ENCODE measurements at regions not wholly inside any gene's neighbourhood (a gene's known extent, or its start where the extent isn't known, plus 50 kb on each side); places are given as distances from the start of the nearest gene placed in this dataset.

DNA sequence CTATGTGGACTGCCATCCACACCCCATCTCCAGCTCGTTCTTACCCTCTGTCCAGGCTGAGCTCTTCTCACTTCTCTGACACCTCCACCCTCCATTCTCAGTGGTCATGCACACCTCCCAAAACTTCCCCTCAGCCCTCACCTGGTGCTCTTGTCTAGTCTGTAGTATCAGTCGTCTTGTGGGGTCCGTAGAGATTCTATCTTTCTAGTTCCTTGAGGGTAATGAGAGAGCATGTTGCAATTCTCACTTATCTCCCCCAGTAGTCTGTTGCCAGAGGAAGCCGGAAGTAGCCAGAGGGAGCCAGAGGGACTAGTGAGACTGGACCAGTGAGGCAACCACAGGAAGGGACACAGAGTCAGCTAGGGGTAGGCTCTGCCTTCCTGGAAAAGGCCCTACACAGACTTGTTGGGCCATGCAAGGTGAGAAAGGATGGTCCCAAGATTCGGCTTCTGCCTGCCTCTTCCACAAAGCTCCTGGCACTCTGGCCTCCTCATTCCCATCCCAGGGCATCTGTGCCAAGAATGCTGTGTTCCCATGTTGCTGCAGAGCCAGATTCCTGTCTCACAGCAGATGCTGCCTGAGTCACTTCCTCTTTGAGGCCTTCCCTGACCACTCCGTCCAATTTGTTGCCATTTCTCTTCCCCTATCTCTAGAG, 50.6 kb upstream of the DUSP5 start (continued):
- TF ChIP-seq, protein P1, sequence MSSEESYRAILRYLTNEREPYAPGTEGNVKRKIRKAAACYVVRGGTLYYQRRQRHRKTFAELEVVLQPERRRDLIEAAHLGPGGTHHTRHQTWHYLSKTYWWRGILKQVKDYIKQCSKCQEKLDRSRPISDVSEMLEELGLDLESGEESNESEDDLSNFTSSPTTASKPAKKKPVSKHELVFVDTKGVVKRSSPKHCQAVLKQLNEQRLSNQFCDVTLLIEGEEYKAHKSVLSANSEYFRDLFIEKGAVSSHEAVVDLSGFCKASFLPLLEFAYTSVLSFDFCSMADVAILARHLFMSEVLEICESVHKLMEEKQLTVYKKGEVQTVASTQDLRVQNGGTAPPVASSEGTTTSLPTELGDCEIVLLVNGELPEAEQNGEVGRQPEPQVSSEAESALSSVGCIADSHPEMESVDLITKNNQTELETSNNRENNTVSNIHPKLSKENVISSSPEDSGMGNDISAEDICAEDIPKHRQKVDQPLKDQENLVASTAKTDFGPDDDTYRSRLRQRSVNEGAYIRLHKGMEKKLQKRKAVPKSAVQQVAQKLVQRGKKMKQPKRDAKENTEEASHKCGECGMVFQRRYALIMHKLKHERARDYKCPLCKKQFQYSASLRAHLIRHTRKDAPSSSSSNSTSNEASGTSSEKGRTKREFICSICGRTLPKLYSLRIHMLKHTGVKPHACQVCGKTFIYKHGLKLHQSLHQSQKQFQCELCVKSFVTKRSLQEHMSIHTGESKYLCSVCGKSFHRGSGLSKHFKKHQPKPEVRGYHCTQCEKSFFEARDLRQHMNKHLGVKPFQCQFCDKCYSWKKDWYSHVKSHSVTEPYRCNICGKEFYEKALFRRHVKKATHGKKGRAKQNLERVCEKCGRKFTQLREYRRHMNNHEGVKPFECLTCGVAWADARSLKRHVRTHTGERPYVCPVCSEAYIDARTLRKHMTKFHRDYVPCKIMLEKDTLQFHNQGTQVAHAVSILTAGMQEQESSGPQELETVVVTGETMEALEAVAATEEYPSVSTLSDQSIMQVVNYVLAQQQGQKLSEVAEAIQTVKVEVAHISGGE (CRISPR knock-in tag; IDR thresholded peaks at IDR 0.05) = no peak
- peak; percentile 83 for TF ChIP-seq ETV1 (tag; conservative IDR thresholded peaks at IDR 0.05; ENCODE audit: low read depth)
- TF ChIP-seq GABPA (tag; conservative IDR thresholded peaks at IDR 0.05; ENCODE audit: low read depth) = peak; percentile 78
- peak; percentile 49; the same call in 1 of the 2 replicates for TF ChIP-seq EHMT2 (IDR thresholded peaks at IDR 0.05)
- peak; percentile 66 for TF ChIP-seq SMARCA4 (IDR thresholded peaks at IDR 0.05)
- TF ChIP-seq AFF4 (CRISPR knock-in tag; IDR thresholded peaks at IDR 0.05) = no peak
- TF ChIP-seq JUND (IDR thresholded peaks at IDR 0.05; ENCODE audit: borderline replicate concordance, low read depth, low read length) = no peak
- TF ChIP-seq JUND (tag; IDR thresholded peaks at IDR 0.05; ENCODE audit: borderline replicate concordance, low read depth, low read length) = peak; percentile 9; the same call in 1 of the 3 replicates
- peak; percentile 50 for TF ChIP-seq CBFA2T3 (IDR thresholded peaks at IDR 0.05)
- TF ChIP-seq SMARCE1 (IDR thresholded peaks at IDR 0.05) = peak; percentile 44
- peak; percentile 87 for TF ChIP-seq SPI1 (IDR thresholded peaks at IDR 0.05; ENCODE audit: borderline replicate concordance, low read depth, low read length)
- no peak for TF ChIP-seq NR2C2 (CRISPR knock-in tag; IDR thresholded peaks at IDR 0.05)
- TF ChIP-seq NR2C2 (tag; IDR thresholded peaks at IDR 0.05) = 0 out of 2 replicates have a peak, but pooled peaks have one; percentile 41
- TF ChIP-seq SMAD4 (CRISPR knock-in tag; conservative IDR thresholded peaks at IDR 0.05) = peak; percentile 62; the same call in 1 of the 2 replicates
- TF ChIP-seq, protein P2, sequence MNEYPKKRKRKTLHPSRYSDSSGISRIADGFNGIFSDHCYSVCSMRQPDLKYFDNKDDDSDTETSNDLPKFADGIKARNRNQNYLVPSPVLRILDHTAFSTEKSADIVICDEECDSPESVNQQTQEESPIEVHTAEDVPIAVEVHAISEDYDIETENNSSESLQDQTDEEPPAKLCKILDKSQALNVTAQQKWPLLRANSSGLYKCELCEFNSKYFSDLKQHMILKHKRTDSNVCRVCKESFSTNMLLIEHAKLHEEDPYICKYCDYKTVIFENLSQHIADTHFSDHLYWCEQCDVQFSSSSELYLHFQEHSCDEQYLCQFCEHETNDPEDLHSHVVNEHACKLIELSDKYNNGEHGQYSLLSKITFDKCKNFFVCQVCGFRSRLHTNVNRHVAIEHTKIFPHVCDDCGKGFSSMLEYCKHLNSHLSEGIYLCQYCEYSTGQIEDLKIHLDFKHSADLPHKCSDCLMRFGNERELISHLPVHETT (CRISPR knock-in tag; conservative IDR thresholded peaks at IDR 0.05 in 1 of 2, IDR thresholded peaks at IDR 0.05 in 1 of 2) = peak in 1 of 2 experiments; percentile 35; a peak in 1 of 4 replicates
- peak; percentile 10; the same call in 1 of the 2 replicates for TF ChIP-seq CXXC5 (CRISPR knock-in tag; IDR thresholded peaks at IDR 0.05)
- peak; percentile 61; the same call in 1 of the 2 replicates for TF ChIP-seq ETV5 (CRISPR knock-in tag; IDR thresholded peaks at IDR 0.05; ENCODE audit: low read depth)
- TF ChIP-seq CCNT2 (IDR thresholded peaks at IDR 0.05; ENCODE audit: borderline replicate concordance, extremely low read depth, insufficient read length, low read depth, low read length) = no peak

All from K562 (cell line).